ENCODE measurements at regions not wholly inside any gene's neighbourhood (a gene's known extent, or its start where the extent isn't known, plus 50 kb on each side); places are given as distances from the start of the nearest gene placed in this dataset.

GRCh38 chr2:118593257-118593656, 254.2 kb downstream of the EN1 start:
- DNase-seq (no peak), ATAC-seq (no peak)
- Histone ChIP-seq H3K4me3 (no peak overlapping the region), H3K36me3 (no peaks in the 10 kb centered on the region), H3K27me3 (no peaks in the 10 kb centered on the region), H3K27ac (no peak overlapping the region), H3K9me3 (peaks cover 0 to 6% (median 0%) of the 10 kb centered on the region in 12 donors), H3K4me1 (no peaks in the 10 kb centered on the region)
- TF ChIP-seq POLR2A (IDR thresholded peaks at IDR 0.05) (no peak), CTCF (IDR thresholded peaks at IDR 0.05) (no peak)
- intact Hi-C loops (cut with DNase I): no loop called here
- 77 to 89% (median 85%) methylated on average over 1 of the region's 1 CpG for WGBS, 4 donors

GRCh38 chr2:118591223-118591622, 256.2 kb downstream of the EN1 start:
- no peaks in the 10 kb centered on the region for H3K27me3 ChIP-seq
- TF ChIP-seq CTCF (IDR thresholded peaks at IDR 0.05): no peak
- intact Hi-C loops (cut with DNase I): no loop called here
- WGBS, 4 donors: 81 to 88% (median 86%) methylated on average over 7 of the region's 7 CpGs
- H3K27ac ChIP-seq: no peak overlapping the region
- no peaks in the 10 kb centered on the region for H3K36me3 ChIP-seq
- DNase-seq (no peak), ATAC-seq (no peak)
- peaks cover 0 to 3% (median 0%) of the 10 kb centered on the region in 12 donors for H3K9me3 ChIP-seq
- H3K4me1 ChIP-seq: no peaks in the 10 kb centered on the region
- H3K4me3 ChIP-seq: no peak overlapping the region

- WGBS, 4 donors: 79 to 88% (median 86%) methylated on average over 3 of the region's 3 CpGs
- DNase-seq (no peak), ATAC-seq (no peak)
- peaks cover 0 to 3% (median 0%) of the 10 kb centered on the region in 9 donors for H3K27me3 ChIP-seq
- H3K4me3 ChIP-seq: no peak overlapping the region
- H3K9me3 ChIP-seq: peaks cover 0 to 3% (median 0%) of the 10 kb centered on the region in 12 donors
- TF ChIP-seq POLR2A (IDR thresholded peaks at IDR 0.05) (no peak), CTCF (IDR thresholded peaks at IDR 0.05) (no peak)
- intact Hi-C loops (cut with DNase I): no loop called here
- no peaks in the 10 kb centered on the region for H3K4me1 ChIP-seq
- H3K36me3 ChIP-seq: no peaks in the 10 kb centered on the region
- no peak overlapping the region for H3K27ac ChIP-seq
Observed at GRCh38 chr2:118589721-118590120, 257.7 kb downstream of the EN1 start.

- no peaks in the 10 kb centered on the region for H3K4me1 ChIP-seq
- H3K36me3 ChIP-seq: no peaks in the 10 kb centered on the region
- H3K4me3 ChIP-seq: no peak overlapping the region
- peaks cover 0 to 3% (median 0%) of the 10 kb centered on the region in 12 donors for H3K9me3 ChIP-seq
- H3K27me3 ChIP-seq: peaks cover 0 to 3% (median 0%) of the 10 kb centered on the region in 9 donors
- no peak for TF ChIP-seq POLR2A (IDR thresholded peaks at IDR 0.05)
- no peak for TF ChIP-seq CTCF (IDR thresholded peaks at IDR 0.05)
- no peak for DNase-seq
- no peak for ATAC-seq
- no peak overlapping the region for H3K27ac ChIP-seq
- intact Hi-C loops (cut with DNase I): no loop called here
- 59 to 65% (median 64%) methylated on average over 6 of the region's 6 CpGs for WGBS, 4 donors
Observed at GRCh38 chr2:118588850-118589249, 258.6 kb downstream of the EN1 start.
